ENCODE measurements at regions not wholly inside any gene's neighbourhood (a gene's known extent, or its start where the extent isn't known, plus 50 kb on each side); places are given as distances from the start of the nearest gene placed in this dataset.

DNA sequence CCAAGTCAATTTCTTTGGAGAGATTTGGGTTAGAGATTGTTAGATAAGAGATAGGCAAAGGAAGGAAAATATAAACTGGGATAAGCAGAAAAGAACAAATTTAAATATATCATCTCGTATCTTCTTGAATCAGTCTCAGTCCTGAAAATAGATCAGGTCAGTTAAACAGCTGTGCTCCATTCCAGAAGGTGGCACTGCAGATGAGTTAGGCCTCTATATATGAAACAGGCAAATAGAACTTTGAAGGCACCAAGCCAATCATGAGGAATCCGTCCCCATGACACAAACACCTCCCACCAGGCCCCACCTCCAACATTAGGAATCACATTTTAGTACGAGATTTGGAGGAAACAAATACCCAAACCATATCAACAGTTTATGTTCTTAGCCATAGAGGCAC is 605.5 kb upstream of the USP15 start:
- ATAC-seq (ENCODE audit: low FRiP score in 2 of 2), result no peak
- TF ChIP-seq POLR2A (IDR thresholded peaks at IDR 0.05) (no peak), POLR2AphosphoS5 (IDR thresholded peaks at IDR 0.05) (no peak), EP300 (IDR thresholded peaks at IDR 0.05) (no peak)
- TF ChIP-seq, protein P1, sequence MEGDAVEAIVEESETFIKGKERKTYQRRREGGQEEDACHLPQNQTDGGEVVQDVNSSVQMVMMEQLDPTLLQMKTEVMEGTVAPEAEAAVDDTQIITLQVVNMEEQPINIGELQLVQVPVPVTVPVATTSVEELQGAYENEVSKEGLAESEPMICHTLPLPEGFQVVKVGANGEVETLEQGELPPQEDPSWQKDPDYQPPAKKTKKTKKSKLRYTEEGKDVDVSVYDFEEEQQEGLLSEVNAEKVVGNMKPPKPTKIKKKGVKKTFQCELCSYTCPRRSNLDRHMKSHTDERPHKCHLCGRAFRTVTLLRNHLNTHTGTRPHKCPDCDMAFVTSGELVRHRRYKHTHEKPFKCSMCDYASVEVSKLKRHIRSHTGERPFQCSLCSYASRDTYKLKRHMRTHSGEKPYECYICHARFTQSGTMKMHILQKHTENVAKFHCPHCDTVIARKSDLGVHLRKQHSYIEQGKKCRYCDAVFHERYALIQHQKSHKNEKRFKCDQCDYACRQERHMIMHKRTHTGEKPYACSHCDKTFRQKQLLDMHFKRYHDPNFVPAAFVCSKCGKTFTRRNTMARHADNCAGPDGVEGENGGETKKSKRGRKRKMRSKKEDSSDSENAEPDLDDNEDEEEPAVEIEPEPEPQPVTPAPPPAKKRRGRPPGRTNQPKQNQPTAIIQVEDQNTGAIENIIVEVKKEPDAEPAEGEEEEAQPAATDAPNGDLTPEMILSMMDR (IDR thresholded peaks at IDR 0.05), result no peak
- WGBS, 2 donors, result 39 to 57% methylated on average over 3 of the region's 3 CpGs

DNA sequence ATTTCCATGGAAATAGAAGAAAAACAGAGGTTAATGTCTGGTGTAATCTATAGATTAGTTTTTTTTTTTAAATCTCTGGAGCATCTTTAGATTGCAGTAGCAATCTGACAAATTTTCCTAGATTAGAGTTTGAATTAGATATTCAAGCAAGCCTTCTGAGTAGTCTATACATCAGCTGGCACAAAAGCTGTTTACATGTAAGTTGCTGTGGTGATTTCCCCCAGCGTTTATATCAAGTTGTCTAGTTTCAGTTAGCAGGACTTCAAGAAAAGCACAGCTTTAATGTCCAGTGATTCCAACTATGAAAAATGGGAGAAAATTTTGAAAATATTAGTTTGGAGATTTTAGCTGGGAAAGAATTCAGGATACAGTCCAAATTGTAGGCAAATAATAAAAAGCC is 605.0 kb upstream of the USP15 start:
- Histone ChIP-seq H3K36me3 (no peaks in the 10 kb centered on the region), H3K27me3 (no peaks in the 10 kb centered on the region), H3K27ac (no peak overlapping the region), H3K4me3 (no peak overlapping the region), H3K9me3 (no peaks in the 10 kb centered on the region), H3K4me1 (no peaks in the 10 kb centered on the region)
- TF ChIP-seq, protein P1 (IDR thresholded peaks at IDR 0.05), result no peak
- TF ChIP-seq EP300 (IDR thresholded peaks at IDR 0.05) (no peak), POLR2A (IDR thresholded peaks at IDR 0.05) (no peak), POLR2AphosphoS5 (IDR thresholded peaks at IDR 0.05) (no peak)
- ATAC-seq (ENCODE audit: low FRiP score in 2 of 2) (no peak), DNase-seq (no peak)
- WGBS, 2 donors, result 66 to 70% methylated on average over 1 of the region's 1 CpG

More for the DNA sequence above, 605.5 kb upstream of the USP15 start:
- H3K4me1 ChIP-seq, result no peaks in the 10 kb centered on the region
- H3K36me3 ChIP-seq, result no peaks in the 10 kb centered on the region
- H3K27ac ChIP-seq, result no peak overlapping the region
- no peaks in the 10 kb centered on the region for H3K27me3 ChIP-seq
- no peak for DNase-seq
- no peaks in the 10 kb centered on the region for H3K9me3 ChIP-seq
- H3K4me3 ChIP-seq, result no peak overlapping the region

DNA sequence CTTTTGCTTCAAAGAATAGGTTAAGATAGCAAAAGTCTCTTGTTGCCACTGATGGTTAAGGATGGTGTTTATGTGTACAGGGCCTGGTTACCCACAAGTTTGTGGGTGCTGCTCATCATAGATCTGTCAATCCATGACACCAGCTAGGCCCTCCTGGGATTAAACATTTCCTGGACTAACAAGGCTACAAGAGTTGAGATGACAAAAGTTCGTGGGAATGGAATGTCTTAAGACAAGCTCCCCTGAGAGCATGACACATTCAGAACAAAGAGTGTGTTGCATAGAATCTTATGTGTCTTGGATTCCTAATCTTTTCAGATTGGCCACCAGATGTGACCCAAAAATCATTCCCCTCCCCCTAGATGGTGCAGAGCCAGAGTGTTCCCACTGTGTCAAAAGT is 592.5 kb upstream of the USP15 start:
- TF ChIP-seq EP300 (IDR thresholded peaks at IDR 0.05), result no peak
- TF ChIP-seq, protein P1 (IDR thresholded peaks at IDR 0.05), result no peak
- no peak for TF ChIP-seq POLR2AphosphoS5 (IDR thresholded peaks at IDR 0.05)
- TF ChIP-seq POLR2A (IDR thresholded peaks at IDR 0.05), result no peak
- Histone ChIP-seq H3K4me1 (no peaks in the 10 kb centered on the region), H3K27me3 (no peaks in the 10 kb centered on the region), H3K4me3 (no peak overlapping the region), H3K36me3 (no peaks in the 10 kb centered on the region), H3K9me3 (peaks cover 0 to 32% (median 8%) of the 10 kb centered on the region in 4 donors), H3K27ac (no peak overlapping the region)
- DNase-seq (no peak), ATAC-seq (ENCODE audit: low FRiP score in 2 of 2) (no peak)
- WGBS, 2 donors, result 23 to 58% methylated on average over 1 of the region's 1 CpG

DNA sequence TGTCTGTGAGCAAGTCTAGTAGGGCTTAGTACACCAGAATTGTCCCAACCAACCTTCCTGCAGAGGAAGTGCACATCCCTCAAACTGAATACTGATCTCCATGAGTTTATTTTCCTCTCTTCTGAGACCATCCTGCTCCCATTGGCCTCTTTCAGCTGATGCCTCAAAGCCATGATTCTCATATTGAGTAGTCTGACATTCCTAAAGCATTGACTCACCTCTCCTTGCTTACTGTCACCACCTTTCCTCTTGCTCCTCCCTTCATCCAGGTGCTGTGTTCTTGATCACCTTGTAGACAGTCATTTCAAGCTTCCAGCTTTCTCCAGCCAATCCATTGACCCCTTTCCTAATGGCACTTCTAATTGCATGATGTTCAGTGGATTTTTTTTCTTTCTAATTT is 583.7 kb upstream of the USP15 start:
- Histone ChIP-seq H3K4me1 (no peaks in the 10 kb centered on the region), H3K27ac (no peak overlapping the region), H3K36me3 (no peaks in the 10 kb centered on the region), H3K27me3 (no peaks in the 10 kb centered on the region), H3K4me3 (no peak overlapping the region), H3K9me3 (peaks cover 0 to 4% (median 2%) of the 10 kb centered on the region in 4 donors)
- DNase-seq (no peak), ATAC-seq (ENCODE audit: low FRiP score in 2 of 2) (no peak)
- TF ChIP-seq EP300 (IDR thresholded peaks at IDR 0.05), result no peak
- TF ChIP-seq, protein P1 (IDR thresholded peaks at IDR 0.05), result no peak
- no peak for TF ChIP-seq POLR2AphosphoS5 (IDR thresholded peaks at IDR 0.05)
- TF ChIP-seq POLR2A (IDR thresholded peaks at IDR 0.05), result no peak

DNA sequence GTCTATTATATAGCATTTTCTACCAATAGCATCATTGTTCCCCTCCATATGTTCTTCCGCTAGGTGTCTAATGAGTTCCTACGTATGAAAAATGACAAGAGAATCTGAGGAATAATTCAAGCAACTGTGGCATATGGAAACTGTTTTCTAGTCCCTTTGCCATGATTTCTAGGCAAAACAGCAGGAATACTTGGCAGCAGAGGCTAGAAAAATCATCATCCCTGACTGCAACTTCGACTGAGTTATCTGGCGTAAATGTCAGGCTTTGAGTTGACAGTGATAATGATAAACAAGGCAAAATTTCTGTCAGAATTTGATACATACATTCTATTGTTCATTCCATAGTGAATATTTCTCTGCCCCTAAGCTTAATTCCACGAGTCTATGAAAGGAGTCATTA is 572.8 kb upstream of the USP15 start:
- Histone ChIP-seq H3K36me3 (no peaks in the 10 kb centered on the region), H3K9me3 (no peaks in the 10 kb centered on the region), H3K4me1 (no peaks in the 10 kb centered on the region), H3K27ac (no peak overlapping the region), H3K4me3 (no peak overlapping the region), H3K27me3 (no peaks in the 10 kb centered on the region)
- DNase-seq, result no peak
- TF ChIP-seq EP300 (IDR thresholded peaks at IDR 0.05) (no peak), POLR2A (IDR thresholded peaks at IDR 0.05) (no peak), POLR2AphosphoS5 (IDR thresholded peaks at IDR 0.05) (no peak)
- TF ChIP-seq, protein P1 (IDR thresholded peaks at IDR 0.05), result no peak
- WGBS, 2 donors, result 72 to 77% methylated on average over 5 of the region's 5 CpGs
- ATAC-seq (ENCODE audit: low FRiP score in 2 of 2), result no peak
